Mesenchymal stem cell (in vitro differentiated cells and primary cell): ENCODE measurements at regions not wholly inside any gene's neighbourhood (a gene's known extent, or its start where the extent isn't known, plus 50 kb on each side); places are given as distances from the start of the nearest gene placed in this dataset.

Experiments used
- DNase-seq: peaks from one replicate; pipeline ENCODE4 v3.0.0-alpha.2; 2013
- H2AFZ ChIP-seq: one replicate; pipeline ENCODE4 v1.6.1; 2013; ENCODE audit warnings: low read depth, mild to moderate bottlenecking, control low read depth, inconsistent platforms, low read length, moderate library complexity
- H2AK5ac ChIP-seq: 2 replicates; pipeline ENCODE4 v1.6.1; 2013; ENCODE audit warnings: low read length, moderate library complexity, mild to moderate bottlenecking, inconsistent platforms; ENCODE audit not compliant: severe bottlenecking
- H2BK120ac ChIP-seq: one replicate; pipeline ENCODE4 v1.6.1; 2013; ENCODE audit warnings: low read depth, mild to moderate bottlenecking, inconsistent platforms, low read length, moderate library complexity
- H2BK12ac ChIP-seq, 2 experiments: one replicate each; pipeline ENCODE4 v1.6.1; 2013; ENCODE audit warnings: inconsistent platforms in 2 of 2, low read length in 2 of 2, mild to moderate bottlenecking in 2 of 2, moderate library complexity in 2 of 2, control low read depth in 1 of 2
- H2BK15ac ChIP-seq: one replicate; pipeline ENCODE4 v1.6.1; 2013; ENCODE audit warnings: mild to moderate bottlenecking, low read depth, inconsistent platforms; ENCODE audit not compliant: poor library complexity, severe bottlenecking
- H2BK5ac ChIP-seq: 2 replicates; pipeline ENCODE4 v1.6.1; 2013; ENCODE audit warnings: low read depth, mild to moderate bottlenecking, low read length, control low read depth, inconsistent platforms; ENCODE audit not compliant: poor library complexity, severe bottlenecking
- H3K14ac ChIP-seq, 2 experiments: one replicate each; pipeline ENCODE4 v1.6.1; 2013; ENCODE audit warnings: inconsistent platforms in 2 of 2, low read length in 2 of 2, control low read depth in 1 of 2, mild to moderate bottlenecking in 1 of 2, moderate library complexity in 1 of 2
- H3K18ac ChIP-seq, 2 experiments: one replicate each; pipeline ENCODE4 v1.6.1; 2013; ENCODE audit warnings: inconsistent platforms in 2 of 2, low read length in 2 of 2, control low read depth in 1 of 2, low read depth in 1 of 2, mild to moderate bottlenecking in 1 of 2
- H3K23ac ChIP-seq, 2 experiments: one replicate each; pipeline ENCODE4 v1.6.1; 2013; ENCODE audit warnings: inconsistent platforms in 2 of 2, low read length in 2 of 2, mild to moderate bottlenecking in 2 of 2, moderate library complexity in 2 of 2, control low read depth in 1 of 2
- H3K27ac ChIP-seq: 2 replicates; pipeline ENCODE4 v1.5.1; 2013; ENCODE audit warnings: mild to moderate bottlenecking, moderate library complexity, low read length, control low read depth, inconsistent platforms; ENCODE audit not compliant: poor library complexity, severe bottlenecking
- H3K27me3 ChIP-seq, 2 experiments: 2 replicates each; pipeline versions ENCODE4 v1.6.1 to v1.7.0; 2013; ENCODE audit warnings: low read length in 2 of 2, mild to moderate bottlenecking in 2 of 2, moderate library complexity in 2 of 2, control low read depth in 1 of 2, inconsistent platforms in 1 of 2; ENCODE audit not compliant: control insufficient read depth in 1 of 2, insufficient read depth in 1 of 2
- H3K36me3 ChIP-seq, 2 experiments: 2 replicates each; pipeline versions ENCODE4 v1.6.1 to v1.7.0; 2013; ENCODE audit warnings: low read length in 2 of 2, control low read depth in 1 of 2, inconsistent platforms in 1 of 2, low read depth in 1 of 2, mild to moderate bottlenecking in 1 of 2; ENCODE audit not compliant: insufficient read depth in 2 of 2, control insufficient read depth in 1 of 2
- H3K4ac ChIP-seq, 2 experiments: one replicate each; pipeline ENCODE4 v1.6.1; 2013; ENCODE audit warnings: inconsistent platforms in 2 of 2, low read length in 2 of 2, mild to moderate bottlenecking in 2 of 2, moderate library complexity in 2 of 2, control low read depth in 1 of 2, low read depth in 1 of 2
- H3K4me1 ChIP-seq: 2 replicates; pipeline ENCODE4 v1.6.1; 2013; ENCODE audit warnings: low read depth, low read length, control low read depth; ENCODE audit not compliant: control insufficient read depth, insufficient read depth
- H3K4me2 ChIP-seq: 2 replicates; pipeline ENCODE4 v1.6.1; 2013; ENCODE audit warnings: low read length, mild to moderate bottlenecking, inconsistent platforms; ENCODE audit not compliant: poor library complexity, severe bottlenecking
- H3K4me3 ChIP-seq, 2 experiments: 2 replicates each; pipeline versions ENCODE4 v1.5.1 to v1.7.0; 2013; ENCODE audit warnings: low read length in 2 of 2, mild to moderate bottlenecking in 2 of 2, control low read depth in 1 of 2, low read depth in 1 of 2; ENCODE audit not compliant: insufficient read depth in 1 of 2
- H3K79me1 ChIP-seq: replicated peaks from 2 replicates; pipeline ENCODE4 v1.6.1; 2013; ENCODE audit warnings: mild to moderate bottlenecking, control low read depth, low read length, inconsistent platforms; ENCODE audit not compliant: poor library complexity, severe bottlenecking
- H3K9ac ChIP-seq: 2 replicates; pipeline ENCODE4 v1.7.0; 2013; ENCODE audit warnings: mild to moderate bottlenecking, low read length, moderate library complexity
- H3K9me3 ChIP-seq: 2 replicates; pipeline ENCODE4 v1.7.0; 2013; ENCODE audit warnings: mild to moderate bottlenecking, low read length; ENCODE audit not compliant: control insufficient read depth
- H4K8ac ChIP-seq: one replicate; pipeline ENCODE4 v1.6.1; 2013; ENCODE audit warnings: inconsistent platforms, mild to moderate bottlenecking, low read length, moderate library complexity
- H4K91ac ChIP-seq: one replicate; pipeline ENCODE4 v1.6.1; 2013; ENCODE audit warnings: mild to moderate bottlenecking, low read length, inconsistent platforms
- WGBS: methylation state at CpG from one replicate; pipeline ENCODE4 v1.1.7; 2013; ENCODE audit warnings: mixed read lengths; 5-methylcytosine and 5-hydroxymethylcytosine counted together

- Histone ChIP-seq H2AFZ (no peak overlapping the region), H2BK120ac (no peak overlapping the region), H3K79me1 (no peaks in the 10 kb centered on the region), H3K4ac (no peak overlapping the region), H3K23ac (peak overlapping the region in 1 of 2 experiments; percentile 50), H2BK15ac (no peak overlapping the region), H3K36me3 (no peaks in the 10 kb centered on the region), H4K8ac (no peak overlapping the region), H3K4me3 (no peak overlapping the region), H3K18ac (no peak overlapping the region), H3K4me1 (peaks cover 21% of the 10 kb centered on the region), H2BK12ac (no peak overlapping the region), H3K27me3 (peaks cover 0 to 5% of the 10 kb centered on the region in 2 experiments), H3K4me2 (no peak overlapping the region), H3K9me3 (no peaks in the 10 kb centered on the region), H2BK5ac (no peak overlapping the region), H4K91ac (no peak overlapping the region), H3K9ac (no peak overlapping the region), H3K27ac (no peak overlapping the region), H3K14ac (no peak overlapping the region), H2AK5ac (peak overlapping the region; percentile 32)
- 65% methylated on average over 7 of the region's 7 CpGs for WGBS
- peak; percentile 9 for DNase-seq
These were observed 63.6 kb upstream of the BCL2L14 start for GRCh38 chr12:12007001-12007712.

DNA sequence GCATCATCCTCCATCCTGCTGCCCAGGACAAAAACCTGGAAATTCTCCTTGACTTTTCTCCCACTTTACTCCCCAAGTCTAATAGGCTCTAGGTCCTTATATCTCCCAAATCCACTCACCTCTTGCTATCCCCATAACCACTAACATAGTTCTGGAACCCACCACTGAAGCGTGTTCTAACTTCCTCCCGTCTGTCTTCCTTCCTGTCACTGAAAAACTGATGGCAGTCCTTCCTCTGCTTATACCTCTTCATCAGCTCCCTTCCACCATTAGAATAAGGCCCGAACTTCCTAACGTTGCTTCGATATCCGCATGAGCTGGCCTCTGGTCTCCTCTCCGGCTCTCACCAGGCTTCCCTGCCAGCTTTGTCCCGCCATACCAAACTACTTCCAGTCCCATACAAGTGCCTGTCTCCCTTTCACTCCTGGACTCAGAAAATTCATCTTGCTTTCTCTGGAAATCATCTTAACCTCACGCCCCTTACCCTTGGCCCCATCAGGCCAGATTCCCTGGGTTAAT, 63.0 kb upstream of the BCL2L14 start:
- H3K4me3 ChIP-seq = no peak overlapping the region
- H3K36me3 ChIP-seq = no peaks in the 10 kb centered on the region
- no peak overlapping the region for H2BK5ac ChIP-seq
- peaks cover 21% of the 10 kb centered on the region for H3K4me1 ChIP-seq
- H3K23ac ChIP-seq = no peak overlapping the region
- peak overlapping the region; percentile 26 for H2BK15ac ChIP-seq
- H2AFZ ChIP-seq = no peak overlapping the region
- no peak overlapping the region for H4K8ac ChIP-seq
- H2BK120ac ChIP-seq = no peak overlapping the region
- H3K4ac ChIP-seq = peak overlapping the region; percentile 17 to 49
- no peak overlapping the region for H2AK5ac ChIP-seq
- no peak overlapping the region for H3K4me2 ChIP-seq
- no peak overlapping the region for H3K27ac ChIP-seq
- H3K9ac ChIP-seq = no peak overlapping the region
- WGBS = 97% methylated on average over 9 of the region's 9 CpGs
- no peaks in the 10 kb centered on the region for H3K79me1 ChIP-seq
- H4K91ac ChIP-seq = no peak overlapping the region
- DNase-seq = no peak
- no peak overlapping the region for H2BK12ac ChIP-seq
- H3K9me3 ChIP-seq = no peaks in the 10 kb centered on the region
- H3K18ac ChIP-seq = no peak overlapping the region
- H3K14ac ChIP-seq = no peak overlapping the region
- peaks cover 0 to 5% of the 10 kb centered on the region in 2 experiments for H3K27me3 ChIP-seq

DNA sequence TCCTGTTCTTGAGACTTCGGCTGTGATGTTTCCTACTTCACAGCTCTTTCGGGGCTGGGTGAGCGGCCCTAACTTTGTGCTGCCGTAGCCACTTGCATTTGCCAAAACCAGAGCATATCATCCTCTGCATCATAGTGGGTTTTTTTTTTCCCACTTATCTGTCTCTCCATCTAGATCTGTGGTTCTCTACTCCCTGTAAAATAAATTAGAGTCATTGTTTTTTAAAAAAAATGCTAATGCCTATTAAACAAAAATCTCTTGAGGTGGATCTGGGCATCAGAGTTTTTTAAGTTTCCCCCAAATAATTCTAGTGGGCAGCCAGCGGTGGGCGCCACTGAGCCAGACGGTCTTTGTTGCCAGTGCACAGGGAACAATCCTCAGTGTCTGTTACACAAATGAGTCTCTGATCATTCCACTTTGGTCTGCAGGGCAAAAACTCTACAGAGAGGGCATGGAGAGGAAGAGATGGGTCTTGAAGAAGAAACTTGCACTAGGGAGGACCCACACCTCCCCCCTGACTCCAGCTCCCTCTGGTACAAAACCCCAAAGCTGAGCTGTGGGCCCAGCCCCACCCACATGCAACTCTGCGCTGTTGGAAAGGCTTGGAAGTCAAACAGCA, 62.4 kb upstream of the BCL2L14 start:
- peak overlapping the region; percentile 75 for H3K27ac ChIP-seq
- peak overlapping the region in 1 of 2 experiments; percentile 21 for H3K18ac ChIP-seq
- no peak overlapping the region for H2BK5ac ChIP-seq
- peaks cover 0 to 5% of the 10 kb centered on the region in 2 experiments for H3K27me3 ChIP-seq
- no peak overlapping the region for H4K8ac ChIP-seq
- no peak overlapping the region for H4K91ac ChIP-seq
- H2BK12ac ChIP-seq = peak overlapping the region in 1 of 2 experiments; percentile 45
- H3K79me1 ChIP-seq = no peaks in the 10 kb centered on the region
- H2AFZ ChIP-seq = no peak overlapping the region
- no peaks in the 10 kb centered on the region for H3K9me3 ChIP-seq
- H3K14ac ChIP-seq = no peak overlapping the region
- no peak overlapping the region for H3K23ac ChIP-seq
- no peak overlapping the region for H3K9ac ChIP-seq
- WGBS = 59% methylated on average over 8 of the region's 8 CpGs
- no peaks in the 10 kb centered on the region for H3K36me3 ChIP-seq
- no peak overlapping the region for H3K4me3 ChIP-seq
- H2AK5ac ChIP-seq = peak overlapping the region; percentile 80
- peak overlapping the region; percentile 26 for H2BK15ac ChIP-seq
- no peak for DNase-seq
- H3K4me2 ChIP-seq = no peak overlapping the region
- H2BK120ac ChIP-seq = no peak overlapping the region
- H3K4ac ChIP-seq = peak overlapping the region; percentile 17 to 49
- peaks cover 21% of the 10 kb centered on the region for H3K4me1 ChIP-seq

DNA sequence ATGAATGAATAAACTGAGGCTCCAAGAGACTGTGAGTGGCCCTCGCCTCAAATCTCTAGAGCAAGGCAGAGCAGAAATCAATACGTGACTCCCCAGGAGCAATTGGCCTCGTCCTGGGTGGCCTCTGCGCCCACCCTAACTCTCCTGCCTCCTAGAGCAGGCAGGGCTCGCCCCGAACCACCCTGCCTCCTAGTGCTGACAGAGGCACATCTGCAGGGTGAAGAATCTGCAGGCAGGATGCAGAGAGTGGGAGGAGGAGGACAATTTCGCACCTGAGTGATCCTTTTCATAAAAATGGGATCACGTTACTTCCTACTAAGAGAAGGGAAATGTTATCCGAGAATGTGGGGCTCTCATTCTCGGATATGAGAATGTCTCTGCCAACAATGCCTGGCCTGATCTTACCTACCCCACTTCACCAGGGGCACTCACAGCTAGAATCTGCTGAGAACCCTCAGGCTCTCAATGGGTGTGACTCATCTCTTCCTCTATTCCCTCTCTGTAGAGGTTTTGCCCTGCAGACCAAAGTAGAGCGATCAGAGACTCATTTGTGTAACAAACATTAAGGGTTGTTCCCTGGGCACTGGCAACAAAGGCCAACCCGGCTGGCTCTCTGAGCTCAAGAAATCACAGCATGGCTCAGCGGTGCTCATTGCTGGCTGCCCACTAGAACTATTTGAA, 61.7 kb upstream of the BCL2L14 start:
- Histone ChIP-seq H3K23ac (no peak overlapping the region), H2BK5ac (peak overlapping the region; percentile 24), H3K14ac (no peak overlapping the region), H3K79me1 (no peaks in the 10 kb centered on the region), H3K27me3 (peaks cover 0 to 5% of the 10 kb centered on the region in 2 experiments), H2AFZ (no peak overlapping the region), H3K4ac (peak overlapping the region; percentile 46 to 60), H3K4me3 (no peak overlapping the region), H2AK5ac (no peak overlapping the region), H2BK15ac (no peak overlapping the region), H3K9ac (no peak overlapping the region), H3K4me1 (peaks cover 21% of the 10 kb centered on the region), H3K18ac (peak overlapping the region in 1 of 2 experiments; percentile 68), H3K9me3 (no peaks in the 10 kb centered on the region), H4K8ac (peak overlapping the region; percentile 32), H3K36me3 (no peaks in the 10 kb centered on the region), H2BK120ac (peak overlapping the region; percentile 51), H3K27ac (peak overlapping the region; percentile 75), H4K91ac (peak overlapping the region; percentile 66), H2BK12ac (peak overlapping the region in 1 of 2 experiments; percentile 46), H3K4me2 (no peak overlapping the region)
- DNase-seq = peak; percentile 77
- 62% methylated on average over 13 of the region's 13 CpGs for WGBS
